Cardiac septum (tissue), 1 donor: ENCODE measurements at regions not wholly inside any gene's neighbourhood (a gene's known extent, or its start where the extent isn't known, plus 50 kb on each side); places are given as distances from the start of the nearest gene placed in this dataset.
"Not testable (repeated sequence)": the region's sequence is repeated elsewhere in the genome, so short reads cannot be mapped to it uniquely, and the experiment has no call there.

Experiments used
- DNase-seq: peaks from one replicate; pipeline ENCODE4 v3.0.0-alpha.2; 2020; ENCODE audit warnings: low spot score
- intact Hi-C: fragments of 100-400 bp; cut with DNase I; formaldehyde crosslinking; loops from one replicate; pipeline ENCODE4 v1.14.0; 2022
- donor health status: DM: no; HTN: no; CAD: no.

GRCh38 chr6:27541933-27542297 lies 69.0 kb upstream of the ZNF184 start:
- DNase-seq = no peak
- intact Hi-C loops = no loop called here

- DNase-seq = no peak
- intact Hi-C loops = no loop called here
These were observed 68.5 kb upstream of the ZNF184 start for GRCh38 chr6:27541212-27541932.

GRCh38 chr6:27539551-27539950 lies 66.6 kb upstream of the ZNF184 start:
- DNase-seq = no peak
- intact Hi-C loops = no loop called here

GRCh38 chr6:27532820-27533538 lies 60.1 kb upstream of the ZNF184 start:
- DNase-seq = no peak

GRCh38 chr6:27531772-27532459 lies 59.0 kb upstream of the ZNF184 start:
- intact Hi-C loops = no loop called here

More at GRCh38 chr6:27532820-27533538, 60.1 kb upstream of the ZNF184 start:
- intact Hi-C loops = no loop called here

GRCh38 chr6:27529796-27530195 lies 56.9 kb upstream of the ZNF184 start:
- intact Hi-C loops, DNase-seq: not testable (repeated sequence)

More at GRCh38 chr6:27531772-27532459, 59.0 kb upstream of the ZNF184 start:
- no peak for DNase-seq

GRCh38 chr6:27528714-27529113 lies 55.8 kb upstream of the ZNF184 start:
- DNase-seq = no peak
- intact Hi-C loops = no loop called here
